Uterus (tissue), 3 donors: ENCODE measurements at regions not wholly inside any gene's neighbourhood (a gene's known extent, or its start where the extent isn't known, plus 50 kb on each side); places are given as distances from the start of the nearest gene placed in this dataset.
"Not testable (repeated sequence)": the region's sequence is repeated elsewhere in the genome, so short reads cannot be mapped to it uniquely, and the experiment has no call there.

Experiments
- DNase-seq, 2 donors: peaks; one replicate each; pipeline ENCODE4 v3.0.0-alpha.2; 2019 to 2020
- H3K27ac ChIP-seq, 2 donors: fragments of 200-600 bp; sonication (generic); 1 replicate in 1 of 2; 2 replicates in 1 of 2; pipeline ENCODE4 v1.5.1; 2016 to 2018
- H3K27me3 ChIP-seq, 2 donors: fragments of 200-600 bp; sonication (generic); one replicate each; pipeline ENCODE4 v1.5.1; 2018 to 2019; ENCODE audit warnings: control low read depth in 1 of 2
- H3K36me3 ChIP-seq, 2 donors: fragments of 200-600 bp; sonication (generic); one replicate each; pipeline ENCODE4 v1.5.1; 2019; ENCODE audit warnings: control low read depth in 1 of 2
- H3K4me1 ChIP-seq, 2 donors: fragments of 200-600 bp; sonication (generic); one replicate each; pipeline ENCODE4 v1.5.1; 2018 to 2019; ENCODE audit warnings: control low read depth in 1 of 2
- H3K4me3 ChIP-seq, 2 donors: fragments of 200-600 bp; sonication (generic); 1 replicate in 1 of 2; 2 replicates in 1 of 2; pipeline ENCODE4 v1.5.1; 2018 to 2019; ENCODE audit warnings: mild to moderate bottlenecking in 1 of 2
- H3K9me3 ChIP-seq, 2 donors: fragments of 200-600 bp; sonication (generic); one replicate each; pipeline ENCODE4 v1.5.1; 2019; ENCODE audit warnings: control low read depth in 1 of 2
- CTCF ChIP-seq, 4 experiments: fragments of 200-600 bp in 2 of 4; fragments of 450-650 bp in 2 of 4; sonication (generic) in 2 of 4; IDR thresholded peaks; one replicate each; pipeline ENCODE4 v1.5.1; 2016 to 2019; ENCODE audit warnings: antibody characterized with exemption in 4 of 4, mild to moderate bottlenecking in 2 of 4, moderate library complexity in 1 of 4
- POLR2A ChIP-seq, 2 donors: fragments of 450-650 bp; IDR thresholded peaks; one replicate each; pipeline ENCODE4 v1.6.1; 2016; ENCODE audit warnings: antibody characterized with exemption in 2 of 2, mild to moderate bottlenecking in 1 of 2, moderate library complexity in 1 of 2
- intact Hi-C: fragments of 100-400 bp; cut with DNase I; formaldehyde crosslinking; loops from one replicate; pipeline ENCODE4 v1.15.1; 2023; ENCODE audit warnings: low total_unique reads
- donor health status: DM: yes; HTN: yes; CAD: no.

GRCh38 chr5:13115476-13115875 is 829.0 kb downstream of the DNAH5 start:
- H3K4me3 ChIP-seq, result no peak overlapping the region
- no peak for DNase-seq
- no peak for TF ChIP-seq POLR2A (IDR thresholded peaks at IDR 0.05)
- TF ChIP-seq CTCF (IDR thresholded peaks at IDR 0.05), result no peak
- intact Hi-C loops, result no loop called here
- H3K4me1 ChIP-seq, result no peaks in the 10 kb centered on the region
- H3K27ac ChIP-seq, result no peak overlapping the region
- no peaks in the 10 kb centered on the region for H3K9me3 ChIP-seq
- no peaks in the 10 kb centered on the region for H3K36me3 ChIP-seq
- no peaks in the 10 kb centered on the region for H3K27me3 ChIP-seq

GRCh38 chr5:13108265-13108664 is 836.2 kb downstream of the DNAH5 start:
- intact Hi-C loops, result no loop called here
- H3K27me3 ChIP-seq, result no peaks in the 10 kb centered on the region

GRCh38 chr5:13107537-13107936 is 837.0 kb downstream of the DNAH5 start:
- intact Hi-C loops, result no loop called here
- no peak for DNase-seq
- H3K27ac ChIP-seq, result no peak overlapping the region
- H3K4me3 ChIP-seq, result no peak overlapping the region
- no peaks in the 10 kb centered on the region for H3K36me3 ChIP-seq
- no peak for TF ChIP-seq CTCF (IDR thresholded peaks at IDR 0.05)
- TF ChIP-seq POLR2A (IDR thresholded peaks at IDR 0.05), result no peak
- H3K27me3 ChIP-seq, result no peaks in the 10 kb centered on the region
- no peaks in the 10 kb centered on the region for H3K9me3 ChIP-seq
- no peaks in the 10 kb centered on the region for H3K4me1 ChIP-seq

More at GRCh38 chr5:13108265-13108664, 836.2 kb downstream of the DNAH5 start:
- Histone ChIP-seq H3K36me3 (no peaks in the 10 kb centered on the region), H3K9me3 (no peaks in the 10 kb centered on the region), H3K4me1 (no peaks in the 10 kb centered on the region), H3K4me3 (no peak overlapping the region), H3K27ac (no peak overlapping the region)
- DNase-seq, result no peak
- TF ChIP-seq CTCF (IDR thresholded peaks at IDR 0.05), result no peak
- TF ChIP-seq POLR2A (IDR thresholded peaks at IDR 0.05), result no peak

DNA sequence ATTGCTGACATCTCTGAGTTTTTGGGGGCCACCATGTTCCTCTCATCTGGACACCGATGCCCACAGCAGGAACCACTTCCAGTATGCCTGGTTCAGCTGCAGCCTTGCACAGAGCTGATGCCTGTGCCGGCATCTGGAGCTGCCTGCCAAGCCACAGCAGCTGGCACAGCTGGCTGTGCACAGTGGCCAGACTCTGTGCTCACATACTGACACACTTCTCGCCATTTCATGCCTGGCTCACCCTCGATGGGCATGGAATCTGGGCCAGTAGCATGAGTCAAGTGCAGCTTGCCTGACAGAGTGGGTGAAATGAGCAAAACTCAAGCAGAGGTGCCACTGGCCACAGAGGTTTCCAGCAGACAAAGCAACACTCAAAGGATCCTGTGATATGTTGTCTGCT is 863.4 kb downstream of the DNAH5 start:
- TF ChIP-seq CTCF (IDR thresholded peaks at IDR 0.05) (no peak), POLR2A (IDR thresholded peaks at IDR 0.05) (no peak)
- Histone ChIP-seq H3K4me3 (no peak overlapping the region), H3K4me1 (no peaks in the 10 kb centered on the region), H3K36me3 (no peaks in the 10 kb centered on the region), H3K9me3 (no peaks in the 10 kb centered on the region), H3K27ac (no peak overlapping the region), H3K27me3 (no peaks in the 10 kb centered on the region)
- intact Hi-C loops, result no loop called here
- no peak for DNase-seq

- H3K27ac ChIP-seq, DNase-seq, H3K36me3 ChIP-seq, intact Hi-C loops, H3K4me1 ChIP-seq, H3K9me3 ChIP-seq, H3K4me3 ChIP-seq, H3K27me3 ChIP-seq: not testable (repeated sequence)
Measured at GRCh38 chr5:13072936-13073335, 871.6 kb downstream of the DNAH5 start.

DNA sequence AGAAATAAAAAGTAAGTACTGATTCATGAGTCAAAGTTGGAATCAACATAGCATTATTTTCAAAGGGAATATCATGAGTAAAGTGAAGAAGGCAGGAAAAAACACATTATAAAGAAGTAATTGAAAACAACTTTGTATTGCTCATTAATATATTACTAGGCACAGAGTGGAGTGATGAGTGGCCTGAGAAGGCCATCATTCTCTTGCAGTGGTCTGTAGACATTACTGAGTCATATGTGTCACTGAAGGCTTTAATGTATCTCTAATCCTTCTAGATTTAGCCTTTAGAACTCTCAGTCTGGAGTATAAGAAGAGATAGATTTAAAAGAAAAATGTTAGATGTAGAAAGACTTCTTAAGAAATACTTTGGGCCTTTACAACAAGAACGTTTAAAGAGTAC is 881.4 kb downstream of the DNAH5 start:
- no peaks in the 10 kb centered on the region for H3K27me3 ChIP-seq
- no peak for DNase-seq
- no peaks in the 10 kb centered on the region for H3K36me3 ChIP-seq
- H3K9me3 ChIP-seq, result no peaks in the 10 kb centered on the region
- no peaks in the 10 kb centered on the region for H3K4me1 ChIP-seq
- TF ChIP-seq CTCF (IDR thresholded peaks at IDR 0.05) (no peak), POLR2A (IDR thresholded peaks at IDR 0.05) (no peak)
- intact Hi-C loops, result no loop called here
- H3K4me3 ChIP-seq, result no peak overlapping the region
- no peak overlapping the region for H3K27ac ChIP-seq
